ENCODE measurements at regions not wholly inside any gene's neighbourhood (a gene's known extent, or its start where the extent isn't known, plus 50 kb on each side); places are given as distances from the start of the nearest gene placed in this dataset.

GRCh38 chr2:161005170-161005569 is 155.1 kb upstream of the TANK start:
- TF ChIP-seq CTCF (IDR thresholded peaks at IDR 0.05; ENCODE audit: insufficient read depth, low read depth, low read length) (no peak), EZH2 (IDR thresholded peaks at IDR 0.05; ENCODE audit: insufficient read depth, low read length) (no peak)

Data from astrocyte (in vitro differentiated cells and primary cell).